GM13977 (cell line): ENCODE measurements at regions not wholly inside any gene's neighbourhood (a gene's known extent, or its start where the extent isn't known, plus 50 kb on each side); places are given as distances from the start of the nearest gene placed in this dataset.
A peak's percentile ranks its signal among the peaks of the same experiment; 100 is the strongest.

Source experiments
- DNase-seq: peaks from one replicate; pipeline ENCODE4 v3.0.0; 2012; ENCODE audit warnings: low spot score
- in situ Hi-C: fragments of 300-500 bp; cut with MboI; formaldehyde crosslinking; loops from one replicate; pipeline ENCODE4 v1.12.0; 2022; ENCODE audit warnings: low sequenced_read_pairs, low pct_unique_long_range_greater_than_20kb, mixed read lengths, inconsistent platforms; ENCODE audit not compliant: unreplicated experiment
- TF ChIP-seq, protein P1 (sequence below): IDR thresholded peaks from 2 replicates; pipeline ENCODE4 v1.5.1; 2012; ENCODE audit warnings: mild to moderate bottlenecking, control low read depth; ENCODE audit not compliant: insufficient read depth; ENCODE audit errors: extremely low read depth, missing control alignments

DNA sequence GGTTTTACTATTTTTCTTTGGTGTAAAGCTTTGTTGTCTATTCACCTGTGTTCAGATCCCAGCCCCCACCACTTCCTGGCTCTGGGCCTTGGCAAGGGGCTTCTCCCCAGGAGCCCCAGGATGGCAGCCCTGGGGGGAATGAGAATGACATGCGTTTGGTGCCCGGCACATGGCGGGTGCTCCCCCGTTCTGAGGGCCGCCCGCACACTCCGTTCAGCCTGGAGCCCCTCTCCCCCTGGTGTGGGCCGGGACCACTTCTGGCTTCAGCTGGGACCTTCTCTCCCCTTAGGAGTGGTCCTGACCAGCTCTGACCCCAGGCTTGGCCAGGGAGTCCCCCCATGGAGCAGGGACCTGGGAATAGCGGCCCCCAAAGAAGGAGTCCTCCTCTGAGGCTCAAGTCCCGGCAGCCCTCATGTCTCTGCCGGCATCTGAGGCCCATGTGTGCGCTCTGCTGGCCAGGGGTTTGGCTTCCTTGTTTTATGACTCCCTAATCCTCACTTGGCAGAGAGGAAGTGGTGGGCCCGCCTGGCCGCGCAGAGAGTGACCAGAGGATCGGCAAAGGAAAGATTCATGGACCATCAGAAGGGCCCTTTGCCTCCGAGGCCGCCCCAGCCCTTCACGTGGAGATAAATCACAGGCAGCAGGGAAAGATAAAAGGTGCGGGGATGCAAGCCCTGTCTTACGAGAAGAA lies 57.0 kb upstream of the LMX1B start:
- in situ Hi-C loops, result loop anchor here (10.0 kb wide), 1 partner anchor 52 kb away; no protein-coding TSS in a partner anchor
- DNase-seq, result no peak
- TF ChIP-seq, protein P1, sequence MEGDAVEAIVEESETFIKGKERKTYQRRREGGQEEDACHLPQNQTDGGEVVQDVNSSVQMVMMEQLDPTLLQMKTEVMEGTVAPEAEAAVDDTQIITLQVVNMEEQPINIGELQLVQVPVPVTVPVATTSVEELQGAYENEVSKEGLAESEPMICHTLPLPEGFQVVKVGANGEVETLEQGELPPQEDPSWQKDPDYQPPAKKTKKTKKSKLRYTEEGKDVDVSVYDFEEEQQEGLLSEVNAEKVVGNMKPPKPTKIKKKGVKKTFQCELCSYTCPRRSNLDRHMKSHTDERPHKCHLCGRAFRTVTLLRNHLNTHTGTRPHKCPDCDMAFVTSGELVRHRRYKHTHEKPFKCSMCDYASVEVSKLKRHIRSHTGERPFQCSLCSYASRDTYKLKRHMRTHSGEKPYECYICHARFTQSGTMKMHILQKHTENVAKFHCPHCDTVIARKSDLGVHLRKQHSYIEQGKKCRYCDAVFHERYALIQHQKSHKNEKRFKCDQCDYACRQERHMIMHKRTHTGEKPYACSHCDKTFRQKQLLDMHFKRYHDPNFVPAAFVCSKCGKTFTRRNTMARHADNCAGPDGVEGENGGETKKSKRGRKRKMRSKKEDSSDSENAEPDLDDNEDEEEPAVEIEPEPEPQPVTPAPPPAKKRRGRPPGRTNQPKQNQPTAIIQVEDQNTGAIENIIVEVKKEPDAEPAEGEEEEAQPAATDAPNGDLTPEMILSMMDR, result no peak

DNA sequence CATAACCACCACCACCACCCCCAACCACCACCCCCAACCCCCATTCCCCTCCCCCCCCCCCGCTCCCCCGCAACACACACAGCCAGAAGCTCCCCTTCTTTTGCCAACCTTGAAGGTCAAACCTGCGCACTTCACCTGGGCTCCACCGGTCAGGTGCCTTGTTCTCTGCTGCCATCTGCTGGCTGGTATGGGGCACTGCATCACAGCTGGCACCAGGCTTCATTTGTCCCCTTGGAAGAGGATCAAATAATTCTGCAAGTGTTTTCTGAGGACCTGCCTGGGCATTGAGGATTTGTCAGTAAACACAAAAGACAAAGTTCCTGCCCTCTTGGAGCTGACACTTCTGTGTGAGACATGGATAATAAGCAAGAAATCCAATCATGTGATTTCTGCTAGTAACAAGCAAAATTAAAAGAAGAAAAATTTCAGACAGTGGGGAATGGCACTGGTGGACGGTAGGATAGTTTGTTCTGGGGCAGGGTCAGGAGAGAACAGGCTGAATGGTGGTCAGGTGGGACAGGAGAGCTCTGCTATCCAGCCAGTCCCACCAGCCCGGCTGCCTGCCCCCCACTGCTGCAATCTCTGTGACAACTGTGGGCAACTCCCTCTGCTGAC lies 55.6 kb upstream of the LMX1B start:
- DNase-seq, result peak; percentile 86
- in situ Hi-C loops, result loop anchor here (10.0 kb wide), 1 partner anchor 53 kb away; no protein-coding TSS in a partner anchor
- TF ChIP-seq, protein P1, result peak; percentile 99

DNA sequence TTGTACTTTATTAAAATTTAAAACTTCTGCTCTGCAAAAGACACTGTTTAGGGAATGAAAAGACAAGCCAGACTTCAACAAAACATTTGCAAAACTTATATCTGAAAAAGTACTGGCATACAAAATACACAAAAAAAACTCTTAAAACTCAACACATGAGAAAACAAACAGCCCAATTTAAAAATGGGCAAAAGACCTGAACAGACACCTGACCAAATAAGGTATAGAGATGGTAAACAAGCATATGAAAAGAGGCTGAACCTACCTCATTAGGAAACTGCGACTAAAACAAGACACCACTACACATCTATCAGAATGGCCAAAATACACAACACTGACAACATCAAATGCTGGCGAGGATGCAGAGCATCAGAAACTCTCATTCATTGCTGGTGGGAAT lies 54.4 kb upstream of the LMX1B start:
- in situ Hi-C loops, result loop anchor here (10.0 kb wide), 1 partner anchor 54 kb away; no protein-coding TSS in a partner anchor
- TF ChIP-seq, protein P1, result no peak
- DNase-seq, result no peak

DNA sequence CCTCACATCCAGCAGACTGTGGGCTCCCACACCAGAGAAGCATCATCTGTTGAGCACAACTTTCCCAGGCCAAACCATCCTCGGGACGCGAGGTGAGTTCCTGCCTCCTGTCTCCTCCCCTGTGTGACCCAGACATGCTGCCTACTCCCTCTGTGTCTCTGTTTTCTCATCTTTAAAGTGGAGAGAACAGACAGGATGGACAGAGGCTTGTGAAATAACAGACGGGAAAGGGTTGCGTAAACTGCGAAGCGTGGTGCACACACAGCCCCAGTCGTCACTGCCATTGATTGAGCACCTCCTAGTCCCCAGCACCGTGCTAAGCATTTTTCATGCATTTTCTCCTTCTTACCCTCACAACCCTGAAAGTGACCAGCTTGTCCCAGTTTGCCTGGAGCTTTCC lies 52.1 kb upstream of the LMX1B start:
- in situ Hi-C loops, result no loop called here
- DNase-seq, result no peak
- TF ChIP-seq, protein P1, result no peak

DNA sequence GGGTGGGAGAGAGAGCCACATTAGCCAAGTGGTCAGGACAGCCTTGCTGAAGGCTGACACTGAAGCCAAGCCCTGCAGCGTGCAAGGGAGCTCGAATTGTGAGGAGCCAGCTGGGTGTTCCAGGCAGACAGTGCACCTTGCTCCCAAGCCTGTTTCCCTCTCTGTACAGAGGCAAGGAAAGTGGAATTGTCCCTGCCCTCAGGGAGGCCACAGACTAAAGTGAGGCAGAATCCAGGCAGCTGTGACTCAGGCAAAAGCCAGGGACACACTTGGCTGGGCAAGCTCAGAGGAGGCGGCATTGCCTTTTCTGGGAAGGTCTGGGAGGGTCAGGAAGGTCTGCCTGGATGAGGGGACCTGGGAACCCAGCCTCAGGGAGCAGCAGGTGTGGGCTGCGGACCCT lies 50.2 kb upstream of the LMX1B start:
- DNase-seq, result no peak
- in situ Hi-C loops, result no loop called here
- TF ChIP-seq, protein P1, result no peak
